Retinal pigment epithelial cell (primary cell): ENCODE measurements at regions not wholly inside any gene's neighbourhood (a gene's known extent, or its start where the extent isn't known, plus 50 kb on each side); places are given as distances from the start of the nearest gene placed in this dataset.

Experiments used
- DNase-seq: peaks from one replicate; pipeline ENCODE4 v3.0.0-alpha.2; 2010; ENCODE audit warnings: low read depth
- H3K4me3 ChIP-seq: 2 replicates; pipeline ENCODE4 v1.5.1; 2011; ENCODE audit warnings: mild to moderate bottlenecking, low read length, control low read depth, moderate library complexity
- TF ChIP-seq, protein P1 (sequence below): conservative IDR thresholded peaks from 2 replicates; pipeline ENCODE4 v1.5.1; 2011; ENCODE audit warnings: low read depth, low read length, control low read depth, inconsistent platforms

DNA sequence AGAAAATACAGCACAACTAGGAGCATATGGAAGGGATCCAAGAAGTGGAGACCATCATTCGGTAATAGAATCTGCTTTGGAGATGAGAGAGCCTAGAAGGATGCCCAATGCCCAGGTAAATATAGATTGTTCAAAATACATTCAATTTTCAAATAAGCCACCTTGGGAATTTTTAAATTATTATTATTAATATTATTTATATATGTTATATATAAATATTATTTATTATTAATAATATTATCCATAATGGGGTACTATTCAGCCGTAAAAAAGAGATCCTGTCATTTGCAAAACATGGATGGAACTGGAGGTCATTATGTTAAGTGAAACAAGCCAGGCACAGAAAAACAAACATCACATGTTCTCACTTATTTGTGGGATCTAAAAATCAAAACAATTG lies 127.8 kb upstream of the NDUFV2 start:
- H3K4me3 ChIP-seq = no peak overlapping the region
- TF ChIP-seq, protein P1, sequence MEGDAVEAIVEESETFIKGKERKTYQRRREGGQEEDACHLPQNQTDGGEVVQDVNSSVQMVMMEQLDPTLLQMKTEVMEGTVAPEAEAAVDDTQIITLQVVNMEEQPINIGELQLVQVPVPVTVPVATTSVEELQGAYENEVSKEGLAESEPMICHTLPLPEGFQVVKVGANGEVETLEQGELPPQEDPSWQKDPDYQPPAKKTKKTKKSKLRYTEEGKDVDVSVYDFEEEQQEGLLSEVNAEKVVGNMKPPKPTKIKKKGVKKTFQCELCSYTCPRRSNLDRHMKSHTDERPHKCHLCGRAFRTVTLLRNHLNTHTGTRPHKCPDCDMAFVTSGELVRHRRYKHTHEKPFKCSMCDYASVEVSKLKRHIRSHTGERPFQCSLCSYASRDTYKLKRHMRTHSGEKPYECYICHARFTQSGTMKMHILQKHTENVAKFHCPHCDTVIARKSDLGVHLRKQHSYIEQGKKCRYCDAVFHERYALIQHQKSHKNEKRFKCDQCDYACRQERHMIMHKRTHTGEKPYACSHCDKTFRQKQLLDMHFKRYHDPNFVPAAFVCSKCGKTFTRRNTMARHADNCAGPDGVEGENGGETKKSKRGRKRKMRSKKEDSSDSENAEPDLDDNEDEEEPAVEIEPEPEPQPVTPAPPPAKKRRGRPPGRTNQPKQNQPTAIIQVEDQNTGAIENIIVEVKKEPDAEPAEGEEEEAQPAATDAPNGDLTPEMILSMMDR = no peak
- no peak for DNase-seq

DNA sequence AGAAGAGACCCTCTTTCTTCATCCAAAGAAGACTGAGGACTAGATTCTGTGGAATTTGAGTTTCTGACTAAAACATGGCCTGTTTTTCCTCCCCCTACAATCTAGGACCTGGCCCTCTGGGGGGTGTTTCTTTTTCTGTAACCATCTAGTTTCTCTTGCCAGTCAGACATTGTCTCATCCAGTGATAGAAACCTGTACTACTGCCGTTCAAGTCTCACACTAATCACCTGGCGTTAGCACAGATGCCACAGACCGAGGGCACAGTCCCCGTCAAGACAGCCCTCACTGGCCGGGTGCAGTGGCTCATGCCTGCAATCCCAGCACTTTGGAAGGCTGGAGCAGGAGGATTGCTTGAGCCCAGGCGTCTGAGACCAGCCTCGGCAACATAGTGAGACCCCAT lies 126.9 kb upstream of the NDUFV2 start:
- DNase-seq = no peak
- TF ChIP-seq, protein P1 = no peak
- no peak overlapping the region for H3K4me3 ChIP-seq

DNA sequence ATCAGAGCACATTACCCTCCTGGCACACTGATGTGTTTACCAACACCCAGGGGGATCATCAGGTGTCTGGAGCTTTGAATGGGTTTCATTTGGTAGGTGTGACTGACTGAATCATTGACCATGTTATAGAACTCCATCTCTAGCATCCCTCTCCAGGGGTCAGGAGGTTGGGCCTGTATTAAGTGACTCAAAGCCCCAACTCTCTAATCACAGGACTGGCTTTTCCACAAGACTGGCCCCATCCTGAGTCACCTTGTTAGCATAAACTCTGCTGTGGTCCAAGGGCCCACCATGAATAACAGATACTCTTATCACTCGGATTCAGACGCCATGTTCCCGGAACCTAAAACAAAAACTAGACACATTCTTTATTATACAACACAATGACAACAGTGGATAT lies 125.9 kb upstream of the NDUFV2 start:
- no peak for DNase-seq
- H3K4me3 ChIP-seq = no peak overlapping the region
- TF ChIP-seq, protein P1 = no peak

DNA sequence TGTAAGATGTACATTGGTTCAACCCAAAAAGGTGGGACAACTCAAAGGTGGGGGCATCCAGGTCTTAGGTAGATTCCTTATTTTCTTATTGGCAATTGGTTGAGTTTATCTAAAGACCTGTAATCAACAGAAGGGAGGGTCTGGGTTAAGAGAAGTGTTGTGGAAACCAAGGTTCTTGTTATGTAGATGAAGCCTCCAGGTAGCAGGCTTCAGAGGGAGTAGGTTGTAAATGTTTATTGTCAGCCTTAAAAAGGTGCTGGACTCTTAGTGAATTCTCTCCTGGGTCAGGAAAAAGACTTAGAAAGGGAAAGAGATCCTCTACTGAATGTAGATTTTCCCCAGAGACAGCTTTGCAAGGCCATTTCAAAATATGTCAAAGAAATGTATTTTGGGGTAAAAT lies 125.3 kb upstream of the NDUFV2 start:
- H3K4me3 ChIP-seq = no peak overlapping the region
- TF ChIP-seq, protein P1 = no peak
- no peak for DNase-seq

DNA sequence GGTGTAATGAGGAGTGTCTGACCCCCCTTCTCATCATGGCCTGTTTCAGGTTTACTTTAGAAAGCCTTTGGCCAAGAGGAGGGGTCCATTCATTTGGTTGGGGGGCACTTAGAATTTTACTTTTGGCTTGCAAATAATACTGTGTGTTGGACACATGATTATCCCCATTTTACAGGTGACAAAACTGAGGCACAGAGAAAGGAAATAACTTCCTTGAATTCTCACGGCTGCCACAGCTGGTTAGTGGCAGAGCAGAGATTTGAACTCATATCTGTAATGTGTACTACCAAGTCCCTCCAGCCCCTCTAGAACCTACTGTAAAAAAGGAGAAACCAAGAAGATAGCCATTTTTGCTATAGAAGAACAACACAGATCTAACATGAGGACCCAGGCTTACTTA lies 124.8 kb upstream of the NDUFV2 start:
- H3K4me3 ChIP-seq = no peak overlapping the region
- TF ChIP-seq, protein P1 = no peak
- DNase-seq = no peak

DNA sequence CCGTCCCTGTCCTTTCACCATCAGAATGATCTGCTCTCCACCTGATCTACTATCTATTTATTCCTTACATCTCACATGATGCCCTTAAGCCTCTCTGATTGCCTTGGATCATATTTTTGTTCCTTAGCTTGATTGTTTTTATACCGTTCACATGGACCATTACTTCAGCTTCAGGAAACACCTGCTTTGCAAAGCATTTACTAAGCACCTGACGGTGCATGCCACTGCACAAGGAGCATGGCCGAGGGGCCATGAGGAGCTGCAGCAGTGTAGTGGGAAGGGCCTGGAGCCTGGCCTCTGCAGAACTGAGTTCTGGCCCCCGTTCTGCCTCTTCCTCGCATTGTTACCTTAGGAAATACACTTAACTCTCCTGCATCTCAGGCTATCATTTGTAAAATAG lies 124.1 kb upstream of the NDUFV2 start:
- DNase-seq = peak; percentile 39
- TF ChIP-seq, protein P1 = no peak
- H3K4me3 ChIP-seq = no peak overlapping the region

DNA sequence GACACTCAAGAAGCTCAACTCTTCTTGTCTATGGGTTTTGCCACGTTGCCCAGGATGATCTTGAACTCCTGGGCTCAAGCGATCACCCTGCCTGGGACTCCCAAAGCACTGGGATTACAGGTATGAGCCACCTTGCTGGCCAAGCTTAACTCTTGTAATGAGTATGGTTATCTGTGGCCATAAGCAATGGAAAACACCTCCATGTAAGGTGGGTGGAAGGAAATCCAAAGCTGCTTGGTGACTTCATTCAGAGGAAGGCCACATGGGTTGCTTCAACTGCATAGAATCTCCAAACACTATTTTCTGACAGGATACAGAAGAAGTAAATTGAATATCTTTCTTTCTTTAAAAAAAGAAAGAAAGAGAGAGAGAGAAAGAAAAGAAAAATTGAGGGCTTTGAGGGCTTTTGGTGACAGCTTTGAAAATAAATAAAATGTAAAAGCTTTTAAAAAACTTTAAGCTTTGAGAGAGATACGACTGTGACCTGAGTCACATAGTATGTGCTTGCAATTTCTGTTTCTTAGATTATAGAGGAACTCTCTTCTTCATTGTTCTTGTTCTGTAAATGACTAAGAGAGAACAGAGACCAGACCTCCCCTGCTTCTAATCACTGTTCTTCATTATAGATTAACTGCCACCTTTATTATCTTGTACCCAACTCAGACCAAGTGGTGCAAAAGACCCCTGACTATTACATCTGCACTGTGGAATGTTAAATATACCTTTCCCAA lies 123.1 kb upstream of the NDUFV2 start:
- DNase-seq = no peak
- TF ChIP-seq, protein P1 = no peak
- H3K4me3 ChIP-seq = no peak overlapping the region
